SHP77 treated with DMSO at 0.1 percent for 48 hours (cell line): ENCODE measurements at regions not wholly inside any gene's neighbourhood (a gene's known extent, or its start where the extent isn't known, plus 50 kb on each side); places are given as distances from the start of the nearest gene placed in this dataset.
"Not testable (repeated sequence)": the region's sequence is repeated elsewhere in the genome, so short reads cannot be mapped to it uniquely, and the experiment has no call there.

Experiments
- DNase-seq: peaks from one replicate; lab custom pipeline; 2025; lab: John Stamatoyannopoulos, UW

- no peak for DNase-seq
Observed at GRCh38 chr16:65355706-65356105, 233.8 kb upstream of the CDH11 start.

GRCh38 chr16:65353183-65353582 is 231.3 kb upstream of the CDH11 start:
- no peak for DNase-seq

GRCh38 chr16:65349626-65350025 is 227.8 kb upstream of the CDH11 start:
- DNase-seq, result no peak

- no peak for DNase-seq
Observed at GRCh38 chr16:65343556-65343955, 221.7 kb upstream of the CDH11 start.

GRCh38 chr16:65342231-65342866 is 220.5 kb upstream of the CDH11 start:
- DNase-seq, result no peak

GRCh38 chr16:65339062-65339461 is 217.2 kb upstream of the CDH11 start:
- no peak for DNase-seq

- DNase-seq, result no peak
Observed at GRCh38 chr16:65336160-65336559, 214.3 kb upstream of the CDH11 start.

GRCh38 chr16:65334081-65334480 is 212.2 kb upstream of the CDH11 start:
- DNase-seq, result no peak

GRCh38 chr16:65333283-65333682 is 211.4 kb upstream of the CDH11 start:
- DNase-seq, result no peak

GRCh38 chr16:65327346-65327745 is 205.5 kb upstream of the CDH11 start:
- no peak for DNase-seq

GRCh38 chr16:65323655-65324237 is 201.9 kb upstream of the CDH11 start:
- DNase-seq, result no peak

- DNase-seq, result no peak
Observed at GRCh38 chr16:65319621-65320231, 197.9 kb upstream of the CDH11 start.

- DNase-seq, result no peak
Observed at GRCh38 chr16:65318590-65319257, 196.9 kb upstream of the CDH11 start.

GRCh38 chr16:65318138-65318537 is 196.3 kb upstream of the CDH11 start:
- DNase-seq, result no peak

GRCh38 chr16:65316808-65317207 is 194.9 kb upstream of the CDH11 start:
- DNase-seq, result no peak

GRCh38 chr16:65315081-65315780 is 193.4 kb upstream of the CDH11 start:
- no peak for DNase-seq

GRCh38 chr16:65314627-65315008 is 192.8 kb upstream of the CDH11 start:
- DNase-seq, result no peak

- no peak for DNase-seq
Observed at GRCh38 chr16:65313936-65314626, 192.2 kb upstream of the CDH11 start.

- DNase-seq, result no peak
Observed at GRCh38 chr16:65312795-65313194, 190.9 kb upstream of the CDH11 start.

GRCh38 chr16:65312071-65312470 is 190.2 kb upstream of the CDH11 start:
- DNase-seq, result no peak

- DNase-seq, result not testable (repeated sequence)
Observed at GRCh38 chr16:65310491-65310890, 188.6 kb upstream of the CDH11 start.

- DNase-seq, result no peak
Observed at GRCh38 chr16:65309354-65309753, 187.5 kb upstream of the CDH11 start.
